22Rv1 (cell line): ENCODE measurements at regions not wholly inside any gene's neighbourhood (a gene's known extent, or its start where the extent isn't known, plus 50 kb on each side); places are given as distances from the start of the nearest gene placed in this dataset.

Experiments used
- CTCF ChIP-seq: fragments of 450-650 bp; IDR thresholded peaks from 2 replicates; pipeline ENCODE4 v1.5.1; 2017; ENCODE audit warnings: mild to moderate bottlenecking
- ZFX ChIP-seq: fragments of 450-650 bp; IDR thresholded peaks from 2 replicates; pipeline ENCODE4 v1.6.1; 2017; ENCODE audit warnings: antibody characterized with exemption, borderline replicate concordance

- TF ChIP-seq CTCF = no peak
- no peak for TF ChIP-seq ZFX
Observed at GRCh38 chr10:36479073-36479472, 646.3 kb upstream of the ANKRD30A start.
